Endothelial cell of umbilical vein (primary cell): ENCODE measurements at regions not wholly inside any gene's neighbourhood (a gene's known extent, or its start where the extent isn't known, plus 50 kb on each side); places are given as distances from the start of the nearest gene placed in this dataset.

Source experiments
- BruUV-seq: library from RNA; stranded (reverse); fragments of 400-500 nt; replicated peaks from 2 replicates; lab custom pipeline; 2021; lab: Mats Ljungman, UMichigan
- CTCF ChIA-PET: fragments of 300-600, 350-600 bp; sonication (Branson Sonifier 250); formaldehyde crosslinking; loops from one replicate; lab custom pipeline; 2021; ENCODE audit warnings: antibody characterized with exemption, inconsistent platforms; lab: Charles Lee
- POLR2A ChIA-PET: fragments of 300-600, 350-600 bp; sonication (Branson Sonifier 250); formaldehyde crosslinking; loops from one replicate; lab custom pipeline; 2021; ENCODE audit warnings: antibody characterized with exemption, inconsistent platforms; lab: Charles Lee
- DNase-seq: peaks from one replicate; pipeline ENCODE4 v3.0.0-alpha.2; 2011; ENCODE audit warnings: low read depth, low spot score
- FAIRE-seq: peaks from 2 replicates; lab custom pipeline; 2011; peaks lifted over from hg19 to GRCh38; lab: Jason Lieb, UNC
- H2AFZ ChIP-seq: 2 replicates; pipeline ENCODE4 v1.6.0; 2012; ENCODE audit warnings: low read depth, low read length, control low read depth, inconsistent platforms
- H3K27ac ChIP-seq: 2 replicates; pipeline ENCODE4 v1.5.1; 2011; ENCODE audit warnings: low read depth, mild to moderate bottlenecking, control low read depth, low read length, moderate library complexity; ENCODE audit not compliant: insufficient read depth
- H3K27me3 ChIP-seq, 2 experiments: 2 replicates each; pipeline versions ENCODE4 v1.6.0 to v1.6.1; 2011; ENCODE audit warnings: low read length in 2 of 2, mixed read lengths in 1 of 2; ENCODE audit not compliant: control insufficient read depth in 2 of 2, insufficient read depth in 2 of 2
- H3K36me3 ChIP-seq, 2 experiments: 2 replicates in 1 of 2; 3 replicates in 1 of 2; pipeline ENCODE4 v1.5.1; 2011; ENCODE audit warnings: low read length in 2 of 2, mild to moderate bottlenecking in 1 of 2, moderate library complexity in 1 of 2; ENCODE audit not compliant: control insufficient read depth in 2 of 2, insufficient read depth in 2 of 2; ENCODE audit errors: extremely low read depth in 1 of 2
- H3K4me1 ChIP-seq: 3 replicates; pipeline ENCODE4 v1.5.1; 2011; ENCODE audit warnings: mild to moderate bottlenecking, low read length; ENCODE audit not compliant: control insufficient read depth, insufficient read depth; ENCODE audit errors: extremely low read depth
- H3K4me2 ChIP-seq: 2 replicates; pipeline ENCODE4 v1.6.1; 2011; ENCODE audit warnings: low read length, control low read depth, mixed read lengths; ENCODE audit not compliant: insufficient read depth
- H3K4me3 ChIP-seq, 3 experiments: fragments of 200-600 bp in 1 of 3; sonication (generic), shearing (Covaris generic) in 1 of 3; replicated peaks in 1 of 3; 2 replicates each; pipeline ENCODE4 v1.5.1; 2011 to 2016; ENCODE audit warnings: control low read depth in 3 of 3, low read length in 3 of 3, mild to moderate bottlenecking in 2 of 3, inconsistent platforms in 1 of 3, low read depth in 1 of 3, moderate library complexity in 1 of 3; ENCODE audit not compliant: insufficient read depth in 1 of 3
- H3K79me2 ChIP-seq: 2 replicates; pipeline ENCODE4 v1.6.0; 2012; ENCODE audit warnings: low read length, inconsistent platforms; ENCODE audit not compliant: control insufficient read depth, insufficient read depth
- H3K9ac ChIP-seq: replicated peaks from 2 replicates; pipeline ENCODE3; 2011; ENCODE audit warnings: low read length, control low read depth; ENCODE audit not compliant: insufficient read depth; ENCODE audit errors: extremely low read depth
- H3K9me1 ChIP-seq: replicated peaks from 3 replicates; pipeline ENCODE4 v1.6.0; 2011; ENCODE audit warnings: mild to moderate bottlenecking, low read length; ENCODE audit not compliant: control insufficient read depth, insufficient read depth; ENCODE audit errors: extremely low read depth
- H3K9me3 ChIP-seq: replicated peaks from 2 replicates; pipeline ENCODE4 v1.5.1; 2012; ENCODE audit warnings: low read length, inconsistent platforms; ENCODE audit not compliant: control insufficient read depth, insufficient read depth
- H4K20me1 ChIP-seq: replicated peaks from 2 replicates; pipeline ENCODE3; 2011; ENCODE audit warnings: mild to moderate bottlenecking, low read length; ENCODE audit not compliant: control insufficient read depth, insufficient read depth; ENCODE audit errors: extremely low read depth
- EZH2 ChIP-seq: IDR thresholded peaks from 2 replicates; pipeline ENCODE4 v1.6.1; 2012; ENCODE audit warnings: borderline replicate concordance, low read depth, mild to moderate bottlenecking, moderate library complexity, low read length, inconsistent platforms; ENCODE audit not compliant: severe bottlenecking
- FOS ChIP-seq: IDR thresholded peaks from 2 replicates; pipeline ENCODE4 v1.6.1; 2011; ENCODE audit warnings: mild to moderate bottlenecking, low read length, moderate library complexity, borderline replicate concordance; ENCODE audit not compliant: insufficient read depth
- GATA2 ChIP-seq: IDR thresholded peaks from 2 replicates; pipeline ENCODE4 v1.7.0; 2011; ENCODE audit warnings: low read depth, mild to moderate bottlenecking, moderate library complexity, mixed read lengths, low read length; ENCODE audit not compliant: insufficient read length, insufficient read depth
- JUN ChIP-seq: IDR thresholded peaks from 2 replicates; pipeline ENCODE4 v1.6.1; 2011; ENCODE audit warnings: borderline replicate concordance, low read depth; ENCODE audit not compliant: insufficient read length, insufficient read depth
- MYC ChIP-seq: IDR thresholded peaks from one replicate; pipeline ENCODE4 v1.6.1; 2011; ENCODE audit warnings: mild to moderate bottlenecking, low read depth, low read length
- POLR2A ChIP-seq: IDR thresholded peaks from 2 replicates; pipeline ENCODE4 v1.6.1; 2012; ENCODE audit warnings: low read depth, mild to moderate bottlenecking, control low read depth, low read length
- POLR2AphosphoS5 ChIP-seq: IDR thresholded peaks from 2 replicates; pipeline ENCODE4 v1.6.1; 2012; ENCODE audit warnings: low read depth, mild to moderate bottlenecking, control low read depth, low read length, moderate library complexity; ENCODE audit not compliant: insufficient read depth
- dilution Hi-C: fragments of 300-500 bp; cut with MboI; formaldehyde crosslinking; loops from one replicate; pipeline ENCODE4 v1.15.0; 2019; ENCODE audit warnings: low sequenced_read_pairs; ENCODE audit not compliant: extremely low pct_ligation_motif_present
- intact Hi-C: fragments of 100-400 bp; cut with micrococcal nuclease; formaldehyde crosslinking; loops from one replicate; pipeline ENCODE4 v1.10.0; 2022
- TF ChIP-seq, protein P1 (sequence below): IDR thresholded peaks from 2 replicates; pipeline ENCODE4 v1.6.1; 2011; ENCODE audit not compliant: insufficient read depth, insufficient read length
- TF ChIP-seq, protein P2 (sequence below), 2 donors: IDR thresholded peaks; 1 replicate in 1 of 2; 2 replicates in 1 of 2; pipeline ENCODE4 v1.5.1; 2011; ENCODE audit warnings: low read length in 2 of 2, mild to moderate bottlenecking in 2 of 2, moderate library complexity in 2 of 2, control low read depth in 1 of 2, inconsistent platforms in 1 of 2, low read depth in 1 of 2; ENCODE audit not compliant: insufficient read depth in 1 of 2; ENCODE audit errors: extremely low read depth in 1 of 2

DNA sequence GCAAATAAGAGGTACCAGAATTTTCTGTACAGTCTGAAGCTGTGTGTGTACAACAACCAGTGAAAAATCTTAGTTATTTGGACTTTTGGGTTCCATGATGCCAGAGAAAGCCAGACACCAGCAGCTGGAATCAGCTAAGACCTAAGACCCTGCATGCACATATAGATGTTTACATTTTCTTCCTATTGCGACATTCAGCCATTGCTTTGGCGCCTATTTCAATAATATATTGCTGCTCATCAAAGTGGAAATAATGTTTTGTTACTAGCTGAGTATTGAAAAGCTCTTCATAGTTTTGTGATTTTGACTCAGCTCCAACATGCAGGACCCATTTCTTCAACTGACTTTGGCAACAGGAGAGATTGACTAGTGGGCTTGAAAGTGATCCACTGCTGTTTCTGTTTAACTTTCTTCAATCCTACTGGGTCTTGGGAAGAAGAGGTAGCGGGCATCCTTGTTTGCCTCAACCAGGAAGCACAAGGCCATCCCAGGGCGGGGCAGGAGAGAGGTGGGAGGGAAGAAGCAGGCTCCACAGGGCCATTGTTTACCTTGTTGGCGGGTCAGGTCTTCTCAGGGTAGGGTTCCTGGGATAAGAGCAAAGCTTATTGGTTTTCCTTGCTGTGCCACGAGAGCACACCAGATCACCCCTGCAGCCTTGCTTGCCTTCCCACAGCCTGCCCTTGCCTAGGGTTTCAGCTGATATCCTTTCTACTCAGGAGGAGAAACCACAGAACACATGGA lies 101.3 kb upstream of the ESR1 start:
- FAIRE-seq (no peak), DNase-seq (no peak)
- intact Hi-C loops (no loop called here), dilution Hi-C loops (no loop called here)
- H2AFZ ChIP-seq = no peak overlapping the region
- H4K20me1 ChIP-seq = no peaks in the 10 kb centered on the region
- no peaks in the 10 kb centered on the region for H3K79me2 ChIP-seq
- peaks cover 0 to 3% of the 10 kb centered on the region in 2 experiments for H3K27me3 ChIP-seq
- H3K27ac ChIP-seq = no peak overlapping the region
- no peaks in the 10 kb centered on the region for H3K9me3 ChIP-seq
- CTCF ChIA-PET = interaction anchor here (0.8 to 2.2 kb wide), 4 partner anchors 15 to 419 kb away, joined by 3 to 6 read pairs (median 3); no protein-coding TSS in a partner anchor
- no peak for TF ChIP-seq POLR2A
- no peak for TF ChIP-seq FOS
- no peak for TF ChIP-seq MYC
- TF ChIP-seq GATA2 = no peak
- TF ChIP-seq, protein P1, sequence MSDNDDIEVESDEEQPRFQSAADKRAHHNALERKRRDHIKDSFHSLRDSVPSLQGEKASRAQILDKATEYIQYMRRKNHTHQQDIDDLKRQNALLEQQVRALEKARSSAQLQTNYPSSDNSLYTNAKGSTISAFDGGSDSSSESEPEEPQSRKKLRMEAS = no peak
- TF ChIP-seq, protein P2, sequence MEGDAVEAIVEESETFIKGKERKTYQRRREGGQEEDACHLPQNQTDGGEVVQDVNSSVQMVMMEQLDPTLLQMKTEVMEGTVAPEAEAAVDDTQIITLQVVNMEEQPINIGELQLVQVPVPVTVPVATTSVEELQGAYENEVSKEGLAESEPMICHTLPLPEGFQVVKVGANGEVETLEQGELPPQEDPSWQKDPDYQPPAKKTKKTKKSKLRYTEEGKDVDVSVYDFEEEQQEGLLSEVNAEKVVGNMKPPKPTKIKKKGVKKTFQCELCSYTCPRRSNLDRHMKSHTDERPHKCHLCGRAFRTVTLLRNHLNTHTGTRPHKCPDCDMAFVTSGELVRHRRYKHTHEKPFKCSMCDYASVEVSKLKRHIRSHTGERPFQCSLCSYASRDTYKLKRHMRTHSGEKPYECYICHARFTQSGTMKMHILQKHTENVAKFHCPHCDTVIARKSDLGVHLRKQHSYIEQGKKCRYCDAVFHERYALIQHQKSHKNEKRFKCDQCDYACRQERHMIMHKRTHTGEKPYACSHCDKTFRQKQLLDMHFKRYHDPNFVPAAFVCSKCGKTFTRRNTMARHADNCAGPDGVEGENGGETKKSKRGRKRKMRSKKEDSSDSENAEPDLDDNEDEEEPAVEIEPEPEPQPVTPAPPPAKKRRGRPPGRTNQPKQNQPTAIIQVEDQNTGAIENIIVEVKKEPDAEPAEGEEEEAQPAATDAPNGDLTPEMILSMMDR (IDR thresholded peaks at IDR 0.05; ENCODE audit: extremely low read depth in 1 of 2, insufficient read depth in 1 of 2, low read depth in 1 of 2, low read length in 2 of 2) = no peak
- TF ChIP-seq POLR2AphosphoS5 = no peak
- no peak for TF ChIP-seq EZH2
- TF ChIP-seq JUN = no peak
- no peaks in the 10 kb centered on the region for H3K9me1 ChIP-seq
- no peak overlapping the region for H3K9ac ChIP-seq
- H3K36me3 ChIP-seq = no peaks in the 10 kb centered on the region
- H3K4me3 ChIP-seq = no peak overlapping the region
- H3K4me1 ChIP-seq = no peaks in the 10 kb centered on the region
- POLR2A ChIA-PET = no interaction called here
- BruUV-seq = no TSS peak
- H3K4me2 ChIP-seq = no peak overlapping the region
